ENCODE measurements at regions not wholly inside any gene's neighbourhood (a gene's known extent, or its start where the extent isn't known, plus 50 kb on each side); places are given as distances from the start of the nearest gene placed in this dataset.

DNA sequence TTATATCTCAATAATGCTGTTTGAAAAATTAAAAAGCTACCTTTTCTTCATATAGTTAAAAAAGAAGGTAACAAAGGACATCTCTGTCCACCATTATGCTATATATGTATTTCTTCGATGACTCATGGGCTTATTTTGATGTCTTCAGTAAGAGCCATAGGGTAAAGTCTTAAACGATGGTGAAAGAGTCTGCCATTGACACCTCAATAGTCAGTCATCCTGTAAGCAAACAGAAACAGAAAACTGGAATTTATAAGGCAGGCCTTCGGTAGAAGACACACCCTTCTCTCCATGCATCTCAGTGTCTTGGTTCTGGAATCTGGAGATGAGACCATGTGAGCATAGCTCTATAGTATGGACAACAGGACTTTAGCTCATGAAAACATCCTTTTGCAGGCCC lies 87.0 kb upstream of the ZNF462 start:
- TF ChIP-seq, protein P1, sequence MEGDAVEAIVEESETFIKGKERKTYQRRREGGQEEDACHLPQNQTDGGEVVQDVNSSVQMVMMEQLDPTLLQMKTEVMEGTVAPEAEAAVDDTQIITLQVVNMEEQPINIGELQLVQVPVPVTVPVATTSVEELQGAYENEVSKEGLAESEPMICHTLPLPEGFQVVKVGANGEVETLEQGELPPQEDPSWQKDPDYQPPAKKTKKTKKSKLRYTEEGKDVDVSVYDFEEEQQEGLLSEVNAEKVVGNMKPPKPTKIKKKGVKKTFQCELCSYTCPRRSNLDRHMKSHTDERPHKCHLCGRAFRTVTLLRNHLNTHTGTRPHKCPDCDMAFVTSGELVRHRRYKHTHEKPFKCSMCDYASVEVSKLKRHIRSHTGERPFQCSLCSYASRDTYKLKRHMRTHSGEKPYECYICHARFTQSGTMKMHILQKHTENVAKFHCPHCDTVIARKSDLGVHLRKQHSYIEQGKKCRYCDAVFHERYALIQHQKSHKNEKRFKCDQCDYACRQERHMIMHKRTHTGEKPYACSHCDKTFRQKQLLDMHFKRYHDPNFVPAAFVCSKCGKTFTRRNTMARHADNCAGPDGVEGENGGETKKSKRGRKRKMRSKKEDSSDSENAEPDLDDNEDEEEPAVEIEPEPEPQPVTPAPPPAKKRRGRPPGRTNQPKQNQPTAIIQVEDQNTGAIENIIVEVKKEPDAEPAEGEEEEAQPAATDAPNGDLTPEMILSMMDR (IDR thresholded peaks at IDR 0.05) = no peak
- no peak for TF ChIP-seq POLR2A (IDR thresholded peaks at IDR 0.05)
